COLO668 (cell line): ENCODE measurements at regions not wholly inside any gene's neighbourhood (a gene's known extent, or its start where the extent isn't known, plus 50 kb on each side); places are given as distances from the start of the nearest gene placed in this dataset.
"Not testable (repeated sequence)": the region's sequence is repeated elsewhere in the genome, so short reads cannot be mapped to it uniquely, and the experiment has no call there.

Experiments used
- DNase-seq: peaks from one replicate; lab custom pipeline; 2025; ENCODE audit not compliant: unreplicated experiment; lab: John Stamatoyannopoulos, UW

GRCh38 chrX:5307416-5307815 lies 921.3 kb downstream of the NLGN4X start:
- no peak for DNase-seq

- no peak for DNase-seq
These were observed 922.0 kb downstream of the NLGN4X start for GRCh38 chrX:5306654-5307121.

- no peak for DNase-seq
These were observed 923.2 kb downstream of the NLGN4X start for GRCh38 chrX:5305452-5305851.

GRCh38 chrX:5295004-5295403 lies 933.7 kb downstream of the NLGN4X start:
- no peak for DNase-seq

- DNase-seq, result no peak
These were observed 938.0 kb downstream of the NLGN4X start for GRCh38 chrX:5290635-5291034.

GRCh38 chrX:5289949-5290348 lies 938.7 kb downstream of the NLGN4X start:
- not testable (repeated sequence) for DNase-seq

GRCh38 chrX:5278908-5279307 lies 949.8 kb downstream of the NLGN4X start:
- DNase-seq, result no peak

- DNase-seq, result no peak
These were observed 963.3 kb downstream of the NLGN4X start for GRCh38 chrX:5265324-5265850.

GRCh38 chrX:5250106-5250505 lies 978.6 kb downstream of the NLGN4X start:
- no peak for DNase-seq

GRCh38 chrX:5242091-5242790 lies 986.4 kb downstream of the NLGN4X start:
- DNase-seq, result no peak

- no peak for DNase-seq
These were observed 991.9 kb downstream of the NLGN4X start for GRCh38 chrX:5236749-5237148.

- DNase-seq, result no peak
These were observed 992.6 kb downstream of the NLGN4X start for GRCh38 chrX:5236096-5236495.

GRCh38 chrX:5233830-5234229 lies 994.8 kb downstream of the NLGN4X start:
- DNase-seq, result no peak

- DNase-seq, result no peak
These were observed 1008.2 kb downstream of the NLGN4X start for GRCh38 chrX:5220421-5220820.

GRCh38 chrX:5194806-5195205 lies 1033.9 kb downstream of the NLGN4X start:
- DNase-seq, result no peak

GRCh38 chrX:5180135-5180741 lies 1048.4 kb downstream of the NLGN4X start:
- DNase-seq, result no peak

- DNase-seq, result no peak
These were observed 1051.9 kb downstream of the NLGN4X start for GRCh38 chrX:5176766-5177165.

GRCh38 chrX:5163663-5164062 lies 1065.0 kb downstream of the NLGN4X start:
- no peak for DNase-seq

- DNase-seq, result no peak
These were observed 1073.4 kb downstream of the NLGN4X start for GRCh38 chrX:5155301-5155700.

GRCh38 chrX:5145957-5146356 lies 1082.7 kb downstream of the NLGN4X start:
- no peak for DNase-seq

- DNase-seq, result no peak
These were observed 1086.0 kb downstream of the NLGN4X start for GRCh38 chrX:5142644-5143043.

GRCh38 chrX:5122181-5122678 lies 1106.4 kb downstream of the NLGN4X start:
- no peak for DNase-seq
